Astrocyte of the cerebellum (primary cell): ENCODE measurements at regions not wholly inside any gene's neighbourhood (a gene's known extent, or its start where the extent isn't known, plus 50 kb on each side); places are given as distances from the start of the nearest gene placed in this dataset.

Source experiments
- DNase-seq: peaks from one replicate; pipeline ENCODE4 v3.0.0-alpha.2; 2011; ENCODE audit warnings: low read depth
- H3K4me3 ChIP-seq: 2 replicates; pipeline ENCODE4 v1.5.1; 2011; ENCODE audit warnings: mild to moderate bottlenecking, low read depth, low read length, moderate library complexity
- CTCF ChIP-seq: IDR thresholded peaks from 2 replicates; pipeline ENCODE4 v1.5.1; 2012; ENCODE audit warnings: low read length, low read depth, moderate library complexity, mild to moderate bottlenecking; ENCODE audit errors: missing control alignments
- in situ Hi-C: cut with HindIII; loops from 2 replicates; pipeline ENCODE4 v1.10.0; 2017; ENCODE audit warnings: low sequenced_read_pairs

GRCh38 chr6:1498491-1499113, 109.2 kb downstream of the FOXF2 start:
- in situ Hi-C loops: no loop called here
- no peak for DNase-seq
- TF ChIP-seq CTCF: peak; percentile 12
- H3K4me3 ChIP-seq: no peak overlapping the region

GRCh38 chr6:1499777-1500176, 109.9 kb upstream of the FOXC1 start:
- in situ Hi-C loops: no loop called here
- no peak overlapping the region for H3K4me3 ChIP-seq
- TF ChIP-seq CTCF: no peak
- no peak for DNase-seq

GRCh38 chr6:1500913-1501312, 108.8 kb upstream of the FOXC1 start:
- H3K4me3 ChIP-seq: no peak overlapping the region
- no peak for TF ChIP-seq CTCF
- in situ Hi-C loops: no loop called here
- DNase-seq: no peak

- no peak overlapping the region for H3K4me3 ChIP-seq
- no peak for TF ChIP-seq CTCF
- DNase-seq: no peak
- in situ Hi-C loops: no loop called here
These were observed 107.7 kb upstream of the FOXC1 start for GRCh38 chr6:1502041-1502440.

GRCh38 chr6:1503811-1504210, 105.9 kb upstream of the FOXC1 start:
- no peak for DNase-seq
- no peak for TF ChIP-seq CTCF
- in situ Hi-C loops: no loop called here
- H3K4me3 ChIP-seq: no peak overlapping the region

DNA sequence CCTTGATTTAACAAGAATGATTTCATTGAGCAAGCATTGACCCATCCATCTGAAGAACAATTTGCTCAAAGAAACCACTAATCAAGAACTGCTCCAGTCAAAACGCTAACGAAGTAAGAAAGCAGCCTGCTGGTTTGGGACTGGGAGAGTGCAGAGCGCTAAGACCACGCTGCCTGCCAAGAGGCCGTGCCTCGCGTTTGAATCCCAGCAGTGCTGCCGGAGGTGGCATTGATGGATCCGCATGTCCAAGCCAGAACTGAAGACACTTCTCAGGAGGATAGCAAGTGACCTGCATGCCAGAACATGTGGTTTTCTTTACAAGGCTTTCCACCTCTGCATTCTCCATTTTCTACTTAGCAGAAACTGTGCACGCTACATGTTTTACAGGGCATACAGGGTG, 105.2 kb upstream of the FOXC1 start:
- H3K4me3 ChIP-seq: no peak overlapping the region
- no peak for TF ChIP-seq CTCF
- no peak for DNase-seq
- in situ Hi-C loops: no loop called here
